GM11168 (cell line): ENCODE measurements at regions not wholly inside any gene's neighbourhood (a gene's known extent, or its start where the extent isn't known, plus 50 kb on each side); places are given as distances from the start of the nearest gene placed in this dataset.
"Not testable (repeated sequence)": the region's sequence is repeated elsewhere in the genome, so short reads cannot be mapped to it uniquely, and the experiment has no call there.

Experiments used
- in situ Hi-C: fragments of 300-500 bp; cut with MboI; formaldehyde crosslinking; loops from one replicate; pipeline ENCODE4 v1.12.0; 2022; ENCODE audit warnings: low sequenced_read_pairs; ENCODE audit not compliant: unreplicated experiment

- in situ Hi-C loops: no loop called here
Measured at GRCh38 chr3:11898611-11899325, 52.1 kb upstream of the TAMM41 start.

- in situ Hi-C loops: not testable (repeated sequence)
Measured at GRCh38 chr3:11899389-11899788, 52.7 kb upstream of the TAMM41 start.

GRCh38 chr3:11899826-11900225 is 53.1 kb upstream of the TAMM41 start:
- in situ Hi-C loops: no loop called here

GRCh38 chr3:11900824-11901223 is 54.1 kb upstream of the TAMM41 start:
- in situ Hi-C loops: no loop called here

- in situ Hi-C loops: no loop called here
Measured at GRCh38 chr3:11901286-11901875, 54.7 kb upstream of the TAMM41 start.

- in situ Hi-C loops: no loop called here
Measured at GRCh38 chr3:11903047-11903446, 56.4 kb upstream of the TAMM41 start.

- in situ Hi-C loops: no loop called here
Measured at GRCh38 chr3:11903447-11903846, 56.8 kb upstream of the TAMM41 start.

- in situ Hi-C loops: no loop called here
Measured at GRCh38 chr3:11904157-11904556, 57.5 kb upstream of the TAMM41 start.

GRCh38 chr3:11906407-11906806 is 59.7 kb upstream of the TAMM41 start:
- in situ Hi-C loops: no loop called here

- in situ Hi-C loops: no loop called here
Measured at GRCh38 chr3:11907667-11908660, 61.3 kb upstream of the TAMM41 start.

- in situ Hi-C loops: no loop called here
Measured at GRCh38 chr3:11908981-11909698, 62.5 kb upstream of the TAMM41 start.

- in situ Hi-C loops: loop anchor here (5.0 kb wide), 1 partner anchor 963 kb away; no protein-coding TSS in a partner anchor
Measured at GRCh38 chr3:11909726-11910125, 63.0 kb upstream of the TAMM41 start.

GRCh38 chr3:11910216-11910930 is 63.7 kb upstream of the TAMM41 start:
- in situ Hi-C loops: loop anchor here (5.0 kb wide), 1 partner anchor 962 kb away; no protein-coding TSS in a partner anchor

- in situ Hi-C loops: loop anchor here (5.0 kb wide), 1 partner anchor 961 kb away; no protein-coding TSS in a partner anchor
Measured at GRCh38 chr3:11910971-11911531, 64.4 kb upstream of the TAMM41 start.

GRCh38 chr3:11911887-11912286 is 65.2 kb upstream of the TAMM41 start:
- in situ Hi-C loops: loop anchor here (5.0 kb wide), 1 partner anchor 960 kb away; no protein-coding TSS in a partner anchor

- in situ Hi-C loops: loop anchor here (5.0 kb wide), 1 partner anchor 959 kb away; no protein-coding TSS in a partner anchor
Measured at GRCh38 chr3:11913316-11913715, 66.6 kb upstream of the TAMM41 start.

- in situ Hi-C loops: loop anchor here (5.0 kb wide), 1 partner anchor 958 kb away; no protein-coding TSS in a partner anchor
Measured at GRCh38 chr3:11914041-11914440, 67.4 kb upstream of the TAMM41 start.

- in situ Hi-C loops: loop anchor here (5.0 kb wide), 1 partner anchor 958 kb away; no protein-coding TSS in a partner anchor
Measured at GRCh38 chr3:11914651-11915050, 68.0 kb upstream of the TAMM41 start.
